ENCODE measurements at regions not wholly inside any gene's neighbourhood (a gene's known extent, or its start where the extent isn't known, plus 50 kb on each side); places are given as distances from the start of the nearest gene placed in this dataset.

- Histone ChIP-seq H3K4me3 (no peak overlapping the region), H3K9me3 (no peaks in the 10 kb centered on the region), H3K36me3 (no peaks in the 10 kb centered on the region), H3K27me3 (no peaks in the 10 kb centered on the region)
- DNase-seq, result no peak
Observed at GRCh38 chr3:18745472-18745871, 320.3 kb upstream of the SATB1 start.

- Histone ChIP-seq H3K4me3 (no peak overlapping the region), H3K9me3 (no peaks in the 10 kb centered on the region), H3K27me3 (no peaks in the 10 kb centered on the region), H3K36me3 (no peaks in the 10 kb centered on the region)
- DNase-seq, result no peak
Observed at GRCh38 chr3:18744472-18744871, 319.3 kb upstream of the SATB1 start.

DNA sequence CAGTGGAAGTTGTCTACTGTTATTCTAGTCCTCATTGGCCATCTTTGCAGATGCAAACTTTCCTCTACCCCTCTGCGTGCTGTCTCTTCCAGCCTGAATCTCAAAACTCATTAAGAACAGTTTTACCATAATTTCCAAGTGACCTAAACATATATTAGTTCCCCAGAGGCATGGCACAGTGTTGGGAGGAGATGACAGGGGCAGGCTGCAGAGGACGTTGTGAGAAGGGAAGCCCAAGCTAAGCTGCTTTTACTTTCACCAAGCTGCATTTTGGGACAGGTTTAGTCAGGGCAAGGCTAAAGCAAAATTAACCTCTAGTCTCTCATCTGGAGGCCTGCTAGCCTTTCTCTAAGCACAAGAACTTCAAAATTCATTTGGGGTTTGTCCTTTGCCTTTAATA lies 318.6 kb upstream of the SATB1 start:
- Histone ChIP-seq H3K9me3 (no peaks in the 10 kb centered on the region), H3K27me3 (no peaks in the 10 kb centered on the region), H3K36me3 (no peaks in the 10 kb centered on the region), H3K4me3 (no peak overlapping the region)
- DNase-seq, result no peak

GRCh38 chr3:18740631-18741583 lies 315.8 kb upstream of the SATB1 start:
- H3K4me3 ChIP-seq, result no peak overlapping the region
- H3K27me3 ChIP-seq, result no peaks in the 10 kb centered on the region
- no peaks in the 10 kb centered on the region for H3K9me3 ChIP-seq
- no peaks in the 10 kb centered on the region for H3K36me3 ChIP-seq
- DNase-seq, result no peak

DNA sequence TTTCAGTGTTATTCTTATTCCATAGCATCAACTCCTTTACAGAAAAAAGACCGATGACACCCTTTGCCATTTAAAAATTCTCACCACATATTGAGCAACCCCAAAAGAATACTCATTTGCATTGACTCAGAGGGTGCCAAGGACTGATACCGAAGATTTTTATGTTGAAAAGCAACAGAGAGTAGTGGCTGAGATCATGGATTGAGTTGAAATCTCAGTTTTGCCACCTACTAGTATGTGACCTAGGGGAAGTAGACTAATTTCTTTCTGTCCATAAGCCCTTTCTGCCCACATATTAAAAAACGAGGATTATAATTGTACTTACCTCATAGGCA lies 313.9 kb upstream of the SATB1 start:
- H3K27me3 ChIP-seq, result no peaks in the 10 kb centered on the region
- no peak overlapping the region for H3K4me3 ChIP-seq
- no peaks in the 10 kb centered on the region for H3K9me3 ChIP-seq
- H3K36me3 ChIP-seq, result no peaks in the 10 kb centered on the region
- no peak for DNase-seq

DNA sequence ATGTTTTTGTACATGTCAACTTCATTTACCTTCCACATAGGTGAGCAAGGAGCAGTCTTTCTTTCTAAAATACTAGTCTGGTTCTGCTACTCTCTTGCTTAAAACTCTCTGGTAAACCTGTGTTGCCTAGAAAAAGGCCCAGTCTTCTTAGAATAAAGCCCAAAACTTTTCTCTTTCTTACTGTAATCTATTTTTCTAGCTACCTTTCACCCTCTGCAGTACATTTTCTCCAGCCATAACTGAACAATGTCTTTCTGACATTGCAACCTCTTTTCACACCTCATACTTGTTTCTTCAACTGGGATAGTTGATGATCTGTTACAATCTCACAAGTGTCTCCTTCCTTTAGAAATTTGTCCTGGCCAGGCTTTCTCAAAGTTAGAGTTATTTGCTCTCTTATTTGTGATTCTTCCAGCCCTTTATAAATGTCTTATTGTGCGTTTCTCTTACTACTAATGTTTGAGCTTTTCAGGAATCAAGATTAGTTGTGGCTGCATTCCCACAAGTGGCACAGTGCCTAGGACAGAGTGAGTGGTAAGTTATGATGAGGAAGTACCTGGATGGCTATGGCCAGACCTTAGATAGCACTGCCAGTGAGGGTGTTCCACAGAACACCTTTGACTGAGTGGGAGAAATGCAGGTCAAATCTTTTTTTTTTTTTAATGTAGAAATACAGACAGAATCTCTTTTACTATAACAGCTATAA lies 313.4 kb upstream of the SATB1 start:
- no peak for DNase-seq
- Histone ChIP-seq H3K4me3 (no peak overlapping the region), H3K9me3 (no peaks in the 10 kb centered on the region), H3K36me3 (no peaks in the 10 kb centered on the region), H3K27me3 (no peaks in the 10 kb centered on the region)

GRCh38 chr3:18735005-18735404 lies 309.9 kb upstream of the SATB1 start:
- DNase-seq, result no peak
- Histone ChIP-seq H3K36me3 (no peaks in the 10 kb centered on the region), H3K4me3 (no peak overlapping the region), H3K9me3 (no peaks in the 10 kb centered on the region), H3K27me3 (no peaks in the 10 kb centered on the region)

DNA sequence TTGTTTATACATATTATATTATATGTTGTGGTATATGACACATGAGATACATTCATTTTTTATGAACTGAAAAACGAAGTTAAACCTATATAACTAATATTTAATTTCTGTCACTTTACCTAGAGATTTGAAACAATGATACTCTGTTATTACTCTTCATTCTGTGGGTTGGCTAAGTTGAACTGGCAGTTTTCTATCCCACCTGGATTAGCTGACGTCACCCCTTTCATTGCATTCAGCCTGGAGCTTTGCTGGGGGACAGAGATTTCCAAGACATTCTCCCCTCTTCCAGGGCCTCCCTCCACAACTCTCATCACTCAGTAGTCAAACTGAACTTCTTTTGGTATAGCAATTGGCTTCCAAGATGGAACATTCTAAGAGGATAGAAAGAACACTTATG lies 309.2 kb upstream of the SATB1 start:
- Histone ChIP-seq H3K4me3 (no peak overlapping the region), H3K9me3 (no peaks in the 10 kb centered on the region), H3K36me3 (no peaks in the 10 kb centered on the region), H3K27me3 (no peaks in the 10 kb centered on the region)
- no peak for DNase-seq

DNA sequence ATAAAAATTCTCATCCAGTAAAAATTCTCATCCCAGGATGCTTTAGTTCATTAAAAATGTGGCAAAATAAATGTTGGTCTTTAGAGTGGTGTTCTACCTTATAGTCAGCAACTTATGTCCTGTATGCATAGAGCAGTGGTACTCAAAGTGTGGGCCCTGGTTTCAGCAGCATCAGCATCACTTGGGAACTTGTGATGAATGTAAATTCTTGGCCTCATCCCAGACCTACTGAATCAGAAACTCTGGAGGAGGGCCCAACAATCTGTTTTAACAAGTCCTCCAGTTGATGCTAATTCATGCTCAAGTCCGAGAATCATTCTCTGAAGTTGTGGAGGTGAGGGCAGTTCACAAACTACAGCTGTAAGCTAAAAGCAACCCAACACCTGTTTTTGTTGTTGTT lies 307.3 kb upstream of the SATB1 start:
- no peaks in the 10 kb centered on the region for H3K36me3 ChIP-seq
- DNase-seq, result no peak
- no peak overlapping the region for H3K4me3 ChIP-seq
- no peaks in the 10 kb centered on the region for H3K9me3 ChIP-seq
- H3K27me3 ChIP-seq, result no peaks in the 10 kb centered on the region

DNA sequence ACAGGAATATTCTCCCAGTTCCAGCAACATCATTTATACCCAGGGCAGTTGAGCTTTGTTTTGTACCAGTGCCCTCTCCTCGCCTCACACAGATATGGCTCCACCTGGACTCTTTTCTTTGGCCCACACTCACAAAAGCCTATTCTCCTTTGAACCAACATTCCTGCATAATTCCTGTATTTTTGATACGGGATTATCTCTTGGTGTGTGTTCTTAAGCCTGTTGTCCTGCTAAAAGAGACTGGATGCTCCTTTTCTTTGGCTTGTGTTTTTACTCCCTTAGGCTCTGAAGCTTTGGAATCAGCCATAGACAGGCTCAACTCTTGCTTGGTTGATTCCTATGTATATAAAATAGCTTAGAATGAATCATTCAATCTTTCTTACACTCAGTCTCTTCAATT lies 305.4 kb upstream of the SATB1 start:
- no peak for DNase-seq
- H3K36me3 ChIP-seq, result no peaks in the 10 kb centered on the region
- no peaks in the 10 kb centered on the region for H3K9me3 ChIP-seq
- no peaks in the 10 kb centered on the region for H3K27me3 ChIP-seq
- H3K4me3 ChIP-seq, result no peak overlapping the region

- Histone ChIP-seq H3K4me3 (no peak overlapping the region), H3K36me3 (no peaks in the 10 kb centered on the region), H3K9me3 (no peaks in the 10 kb centered on the region), H3K27me3 (no peaks in the 10 kb centered on the region)
- no peak for DNase-seq
Observed at GRCh38 chr3:18729671-18730070, 304.5 kb upstream of the SATB1 start.

DNA sequence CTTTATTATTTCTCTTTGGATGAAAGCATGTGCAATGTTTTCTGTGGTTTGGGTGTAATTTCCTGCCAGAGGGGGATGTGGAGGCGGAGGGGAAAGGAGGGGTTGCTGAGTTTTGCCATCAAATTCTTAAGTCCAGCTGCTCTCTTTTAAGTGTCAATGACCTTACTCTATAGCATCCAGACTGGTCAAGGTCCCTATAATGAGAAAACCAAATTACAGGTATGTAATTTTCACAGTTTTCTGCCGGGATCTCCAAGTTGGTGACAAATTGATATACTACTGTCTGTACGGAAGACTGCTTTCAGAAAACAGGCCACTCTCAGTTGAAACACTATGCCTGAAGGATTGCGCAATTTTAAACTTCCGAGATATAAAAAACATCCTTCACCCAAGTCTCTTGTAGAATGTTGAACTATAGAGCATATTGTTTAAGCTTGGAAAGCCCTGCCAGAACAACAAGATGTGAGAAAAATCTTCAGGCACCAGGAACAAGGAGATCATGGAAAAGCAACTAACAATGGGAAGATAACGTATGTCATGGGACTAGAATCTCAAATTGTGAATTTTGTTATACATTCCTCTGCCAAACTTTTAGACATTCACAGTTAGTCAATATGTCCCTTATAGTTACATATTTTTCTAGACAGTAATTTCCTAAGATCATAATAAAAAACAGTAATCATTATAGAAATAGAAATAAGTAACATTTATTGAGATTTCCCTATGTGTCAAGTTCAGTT lies 300.7 kb upstream of the SATB1 start:
- H3K4me3 ChIP-seq, result no peak overlapping the region
- H3K9me3 ChIP-seq, result no peaks in the 10 kb centered on the region
- H3K27me3 ChIP-seq, result no peaks in the 10 kb centered on the region
- no peak for DNase-seq
- H3K36me3 ChIP-seq, result no peaks in the 10 kb centered on the region

- Histone ChIP-seq H3K27me3 (no peaks in the 10 kb centered on the region), H3K9me3 (no peaks in the 10 kb centered on the region), H3K4me3 (no peak overlapping the region), H3K36me3 (no peaks in the 10 kb centered on the region)
- no peak for DNase-seq
Observed at GRCh38 chr3:18724456-18724855, 299.3 kb upstream of the SATB1 start.

DNA sequence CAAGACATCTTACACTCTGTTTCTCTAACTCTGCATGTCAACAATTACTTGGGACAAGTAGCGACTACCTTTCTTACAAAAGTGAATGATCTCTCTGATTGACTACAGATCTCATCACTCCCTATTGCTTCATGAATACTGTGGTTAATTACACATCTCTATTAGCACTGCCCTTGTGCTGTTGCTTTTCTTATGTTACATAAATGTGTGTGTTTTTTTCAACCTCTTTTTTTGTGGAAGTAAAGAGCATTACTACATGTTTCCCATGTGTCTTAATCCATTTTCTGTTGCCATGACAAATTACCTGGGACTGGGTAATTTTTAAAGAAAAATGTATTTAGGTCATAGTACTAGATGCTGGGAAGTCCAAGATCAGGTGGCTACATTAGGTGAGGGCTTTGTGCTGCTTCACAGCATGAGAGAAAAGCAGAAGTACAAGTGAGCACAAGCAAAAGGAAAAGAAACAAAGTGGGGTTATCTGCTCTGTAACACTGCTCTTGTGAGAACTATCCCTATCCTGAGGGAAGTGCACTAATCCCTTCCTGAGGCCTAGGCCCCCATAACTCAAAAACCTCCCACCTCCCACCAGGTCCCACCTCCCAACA lies 298.2 kb upstream of the SATB1 start:
- DNase-seq, result no peak
- H3K36me3 ChIP-seq, result no peaks in the 10 kb centered on the region

GRCh38 chr3:18720543-18720942 lies 295.4 kb upstream of the SATB1 start:
- Histone ChIP-seq H3K4me3 (no peak overlapping the region), H3K36me3 (no peaks in the 10 kb centered on the region), H3K9me3 (no peaks in the 10 kb centered on the region), H3K27me3 (no peaks in the 10 kb centered on the region)
- DNase-seq, result no peak

More for the DNA sequence above, 298.2 kb upstream of the SATB1 start:
- no peaks in the 10 kb centered on the region for H3K27me3 ChIP-seq
- H3K4me3 ChIP-seq, result no peak overlapping the region
- no peaks in the 10 kb centered on the region for H3K9me3 ChIP-seq

DNA sequence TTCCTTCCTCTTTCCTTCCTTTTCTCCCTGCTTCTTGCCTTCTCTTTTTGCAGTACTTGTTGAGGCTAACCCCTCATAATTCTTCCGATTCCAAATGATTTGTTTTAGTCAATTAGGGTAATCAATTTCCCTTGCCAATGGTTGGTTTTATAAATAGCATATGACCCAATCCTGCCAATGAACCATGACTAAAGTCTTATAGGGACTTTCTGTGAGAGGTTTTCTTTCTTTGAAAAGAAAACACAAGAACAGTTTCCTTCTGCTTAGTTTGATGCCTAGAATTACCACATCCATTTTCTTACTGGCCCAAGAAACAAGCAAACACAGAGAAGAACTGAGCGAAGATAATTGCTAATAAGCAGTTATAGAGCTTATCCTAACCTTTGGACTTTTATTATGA lies 292.5 kb upstream of the SATB1 start:
- H3K36me3 ChIP-seq, result no peaks in the 10 kb centered on the region
- H3K4me3 ChIP-seq, result no peak overlapping the region
- H3K9me3 ChIP-seq, result no peaks in the 10 kb centered on the region

DNA sequence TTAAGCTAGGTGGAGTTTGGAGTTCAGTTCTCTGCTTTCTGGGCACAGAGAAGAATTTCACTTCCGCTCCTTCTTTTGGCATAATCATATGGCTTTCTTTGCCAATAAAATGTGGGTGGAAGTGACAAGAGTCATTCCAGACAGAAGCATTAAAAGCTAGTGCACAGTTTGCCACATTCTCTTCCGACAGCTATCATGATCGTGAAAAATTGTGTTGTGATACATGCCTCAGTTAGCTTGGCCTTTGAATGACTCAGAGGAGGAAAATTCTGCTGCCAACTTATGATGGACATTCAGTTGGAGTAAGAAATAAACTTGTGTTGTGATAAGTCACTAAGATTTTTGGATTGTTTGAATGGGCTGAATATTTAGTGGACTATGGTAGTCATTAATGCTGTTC lies 291.7 kb upstream of the SATB1 start:
- H3K36me3 ChIP-seq, result no peaks in the 10 kb centered on the region
- H3K27me3 ChIP-seq, result no peaks in the 10 kb centered on the region
- no peak overlapping the region for H3K4me3 ChIP-seq
- H3K9me3 ChIP-seq, result no peaks in the 10 kb centered on the region
- no peak for DNase-seq

More for the DNA sequence above, 292.5 kb upstream of the SATB1 start:
- DNase-seq, result no peak
- no peaks in the 10 kb centered on the region for H3K27me3 ChIP-seq

Data from MG63 (cell line).